NCI-H1436 treated with DMSO at 0.1 percent for 48 hours (cell line): ENCODE measurements at regions not wholly inside any gene's neighbourhood (a gene's known extent, or its start where the extent isn't known, plus 50 kb on each side); places are given as distances from the start of the nearest gene placed in this dataset.

Experiments
- DNase-seq: peaks from one replicate; lab custom pipeline; 2025; lab: John Stamatoyannopoulos, UW

DNA sequence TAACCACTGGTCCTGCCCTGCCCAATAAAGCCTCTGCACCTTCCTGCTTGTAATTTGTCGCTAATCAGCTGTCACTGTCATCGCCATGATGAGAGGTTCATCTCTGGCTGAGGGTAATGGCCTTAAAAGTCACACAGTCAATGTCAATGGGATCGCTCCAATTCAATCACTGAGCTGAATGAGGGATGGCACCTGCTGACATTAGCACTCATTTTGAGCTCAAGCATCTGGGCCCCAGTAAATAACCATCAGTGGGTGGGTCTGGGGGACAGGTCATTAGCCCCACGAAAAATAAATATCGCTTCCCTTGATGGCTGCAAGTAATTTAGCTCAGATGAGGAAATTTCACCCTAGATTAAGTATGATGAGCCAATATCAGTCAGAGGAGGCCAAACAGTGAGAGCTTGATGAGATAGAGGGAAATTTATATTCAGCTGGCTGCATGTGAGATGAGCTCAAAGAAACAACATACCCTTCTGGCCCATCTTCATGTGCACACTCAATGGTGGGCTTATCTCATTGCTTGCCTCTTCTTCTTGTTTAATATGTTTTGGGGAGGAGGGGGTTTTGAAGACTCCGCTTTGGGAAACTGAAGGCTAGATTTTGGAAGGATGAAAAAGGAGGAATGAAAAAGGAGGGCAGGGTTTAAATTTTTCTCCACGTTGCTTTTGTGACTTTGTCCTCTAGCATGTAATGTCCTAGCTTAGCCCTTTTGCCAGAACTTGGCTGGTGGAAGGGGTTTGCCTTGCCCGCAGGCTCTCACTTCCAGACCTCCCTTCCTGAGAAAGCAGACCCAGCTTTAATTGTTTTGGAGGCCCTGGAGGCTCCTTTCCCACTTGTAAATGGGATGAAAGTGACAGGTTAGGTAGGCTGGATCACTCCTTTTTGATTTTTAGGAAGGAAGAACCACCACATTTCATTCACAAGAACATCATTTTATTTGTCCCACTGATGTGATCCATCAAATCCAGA, 84.8 kb upstream of the PAQR3 start:
- no peak for DNase-seq

DNA sequence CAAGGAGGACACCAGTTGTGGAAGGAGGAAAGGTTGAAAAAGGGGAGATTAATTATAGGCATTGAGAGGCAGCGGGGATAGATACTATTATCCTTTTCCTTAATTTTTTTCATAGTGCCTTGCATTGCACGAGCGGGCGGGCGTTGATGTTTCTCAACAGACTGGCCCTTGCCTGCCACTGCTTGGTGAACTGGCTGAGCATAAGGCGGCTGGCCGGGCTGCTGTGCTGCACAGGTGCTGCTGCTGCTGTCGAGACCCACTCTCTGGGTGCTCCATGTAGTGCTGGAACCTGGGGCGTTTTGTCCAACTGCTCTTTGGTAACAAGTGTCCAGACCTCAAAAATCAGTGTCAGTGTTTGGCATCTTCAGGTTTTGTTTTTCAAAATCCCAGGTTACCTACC, 83.3 kb upstream of the PAQR3 start:
- DNase-seq: no peak

DNA sequence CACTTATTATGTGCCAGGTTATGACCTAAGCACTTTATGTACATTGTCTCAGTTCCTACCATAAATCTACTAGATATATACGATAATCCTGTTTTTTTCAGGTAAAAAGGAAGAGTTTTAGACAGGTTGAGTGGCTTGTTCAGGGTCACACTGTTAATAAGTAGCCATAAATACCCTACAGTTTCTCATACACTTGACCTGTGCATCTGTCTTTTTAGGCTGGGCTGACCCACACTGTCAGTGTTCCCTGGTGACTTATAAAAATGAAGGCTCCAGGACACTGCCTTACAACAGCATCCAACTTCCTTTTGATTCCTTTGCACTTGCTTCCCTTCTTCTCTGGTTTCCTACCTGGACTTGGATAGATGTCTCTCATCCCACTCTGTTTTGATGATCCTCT, 78.2 kb upstream of the PAQR3 start:
- no peak for DNase-seq

DNA sequence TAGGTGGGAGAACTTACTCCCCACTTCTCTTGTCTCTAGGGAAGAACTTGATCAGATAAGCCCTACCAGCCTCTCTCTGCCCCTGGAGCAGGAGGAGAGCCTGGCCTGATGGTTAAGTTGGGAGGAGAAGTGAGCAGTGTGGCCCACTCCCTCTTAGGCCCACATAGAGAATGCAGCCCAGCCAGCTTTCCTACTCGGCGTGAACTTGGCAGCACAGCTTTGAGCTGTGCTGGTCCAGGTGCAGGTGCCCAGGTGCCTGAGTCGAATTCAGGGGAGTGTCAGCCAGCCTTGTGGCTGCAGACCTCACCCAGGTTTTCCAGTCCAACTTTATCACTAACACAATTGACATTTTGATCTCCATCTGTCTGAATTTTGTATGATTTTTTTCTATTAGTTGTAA, 77.6 kb upstream of the PAQR3 start:
- no peak for DNase-seq

DNA sequence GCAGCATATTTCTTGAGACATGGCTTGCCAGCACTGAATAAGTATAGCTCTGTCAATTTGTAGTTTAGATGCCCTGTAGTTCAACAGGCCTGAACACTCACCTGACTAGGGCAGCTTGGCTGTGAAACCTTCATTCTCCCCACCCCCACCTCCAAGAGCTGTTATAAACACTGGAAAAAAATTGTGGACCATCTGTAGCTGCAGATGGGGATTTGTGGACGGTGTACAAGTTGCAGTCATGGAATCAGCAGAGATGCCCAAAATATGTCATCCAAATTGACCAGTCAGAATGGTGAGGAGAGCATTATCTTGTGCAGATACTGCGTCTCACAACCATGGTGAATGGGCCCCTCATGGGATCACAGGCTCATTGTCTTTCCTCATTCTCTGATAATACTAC, 76.2 kb upstream of the PAQR3 start:
- DNase-seq: no peak

DNA sequence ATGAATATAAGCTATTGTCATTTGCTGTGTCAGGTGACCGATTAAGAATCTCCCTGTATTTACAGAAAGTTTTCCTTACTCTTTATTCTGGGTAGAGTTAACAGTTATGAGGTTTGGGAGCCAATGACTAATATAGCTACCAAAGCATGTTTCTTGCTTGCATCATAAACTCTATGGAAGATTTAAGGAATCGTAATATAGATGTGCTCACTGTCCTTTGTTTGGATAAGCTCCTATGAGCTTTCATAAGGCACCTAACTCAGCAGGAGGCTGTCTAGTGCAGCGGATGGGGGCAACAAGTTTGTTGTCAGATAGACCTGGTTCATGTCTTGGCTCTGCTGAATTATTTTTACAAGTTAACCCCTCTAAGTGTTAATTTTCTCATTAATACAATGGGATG, 75.0 kb upstream of the PAQR3 start:
- no peak for DNase-seq

DNA sequence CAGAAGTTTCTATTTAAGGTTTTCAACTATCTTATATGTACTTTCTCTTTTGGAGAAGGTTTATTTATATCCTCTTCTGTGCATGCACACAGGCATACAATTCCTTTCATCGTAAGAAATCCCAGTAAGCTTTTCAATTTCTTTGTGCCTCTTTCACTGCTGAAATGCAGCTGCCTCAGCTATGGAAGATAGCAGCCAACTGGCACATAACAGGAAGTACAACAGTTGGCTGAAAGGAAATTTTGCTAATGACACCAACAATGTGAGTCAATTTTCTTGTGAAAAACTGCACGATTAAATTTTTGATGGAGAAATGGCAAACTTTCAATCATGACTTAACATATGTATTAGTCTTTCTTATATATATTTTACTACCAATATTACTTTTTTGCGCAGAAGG, 74.5 kb upstream of the PAQR3 start:
- no peak for DNase-seq

DNA sequence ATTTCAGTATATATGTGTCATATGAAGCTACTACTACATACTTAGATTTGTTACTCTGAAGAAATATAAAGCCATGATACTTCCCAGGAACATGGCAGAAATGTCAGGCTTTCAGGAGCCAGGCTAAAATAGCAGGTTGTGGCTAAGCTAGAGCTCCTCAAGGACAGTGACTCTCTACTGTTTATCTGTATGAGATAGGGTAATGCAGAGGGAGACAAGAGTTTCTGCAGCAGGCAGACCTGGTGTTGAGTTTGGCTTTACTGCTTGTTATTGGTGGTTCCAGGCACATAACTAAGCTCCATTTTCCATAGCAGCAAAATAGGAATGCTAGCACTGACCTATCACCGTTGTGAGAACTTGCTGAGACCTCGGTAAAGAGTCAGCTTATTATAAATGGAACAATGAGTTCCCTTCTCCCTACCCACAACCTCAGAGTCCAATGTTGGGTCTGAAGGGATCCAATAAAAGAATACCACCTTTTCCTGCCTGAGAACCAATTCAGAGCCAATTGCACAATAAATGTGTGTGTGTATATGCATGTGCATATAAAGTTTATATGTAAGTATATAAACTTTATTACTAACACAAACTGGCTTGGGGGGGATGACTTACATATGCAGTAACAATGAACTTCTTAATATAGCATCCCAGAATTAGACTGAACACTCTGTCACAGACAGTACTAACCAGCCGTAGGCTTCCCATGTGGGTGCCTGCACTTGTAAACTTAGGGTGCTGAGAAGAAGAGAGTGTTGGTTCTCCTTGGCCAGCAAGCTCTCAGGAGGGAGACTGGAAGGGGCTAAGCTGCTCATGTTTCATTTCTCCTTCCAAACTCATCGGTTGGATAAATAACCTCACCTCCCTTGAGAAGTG, 51.9 kb upstream of the PAQR3 start:
- DNase-seq: no peak

DNA sequence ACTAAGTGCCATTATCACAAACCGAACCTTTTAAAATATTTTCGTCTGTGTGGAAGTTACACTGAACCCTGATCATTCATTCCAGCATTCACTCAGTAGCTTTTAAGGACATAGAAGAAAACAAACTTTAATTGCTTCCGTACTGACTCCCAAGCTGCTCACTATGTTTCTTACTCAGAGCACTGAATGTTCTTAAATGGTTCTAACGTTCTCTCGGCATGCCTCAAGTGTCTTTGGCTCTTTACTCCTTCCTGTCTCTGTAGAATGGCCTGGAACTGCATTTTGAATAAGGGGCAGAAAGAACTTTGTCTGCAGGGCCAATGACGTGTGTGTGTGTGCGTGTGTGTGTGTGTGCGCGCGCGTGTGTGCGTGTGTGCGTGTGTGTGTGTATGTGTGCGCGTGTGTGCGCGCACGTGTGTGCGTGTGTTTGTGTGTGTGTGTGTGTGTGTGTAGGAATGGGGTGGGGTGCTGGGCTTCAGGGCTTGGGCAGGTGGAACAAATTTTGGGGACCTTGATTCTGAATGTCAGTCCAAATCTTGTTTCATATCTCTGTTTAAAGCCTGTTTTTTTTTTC, 50.5 kb upstream of the PAQR3 start:
- DNase-seq: no peak
